ENCODE measurements at regions not wholly inside any gene's neighbourhood (a gene's known extent, or its start where the extent isn't known, plus 50 kb on each side); places are given as distances from the start of the nearest gene placed in this dataset.

DNA sequence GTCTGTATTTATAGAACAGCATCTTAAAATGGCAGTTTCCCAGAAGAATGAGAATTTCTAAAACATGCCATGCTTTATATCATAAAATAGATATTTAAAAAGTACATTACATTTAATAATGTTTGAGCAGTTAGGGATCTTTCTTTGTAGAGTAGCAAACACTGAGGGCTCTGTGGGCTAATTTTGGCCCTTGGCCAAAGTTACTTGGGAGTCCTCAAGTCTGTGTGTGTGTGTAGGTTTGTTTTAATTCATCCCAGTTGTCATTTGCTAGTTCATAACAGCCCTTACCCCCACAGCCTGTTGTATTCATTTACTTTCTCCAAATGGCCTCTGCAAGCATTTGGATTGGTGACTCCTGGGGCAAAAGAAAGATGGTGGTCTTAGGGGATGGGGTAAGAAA is 576.4 kb upstream of the SGCD start:
- TF ChIP-seq GATA2 (IDR thresholded peaks at IDR 0.05; ENCODE audit: low read depth, low read length) (no peak), GATA3 (IDR thresholded peaks at IDR 0.05; ENCODE audit: low read depth, low read length) (no peak)

Measured in SH-SY5Y (cell line).